ENCODE measurements at regions not wholly inside any gene's neighbourhood (a gene's known extent, or its start where the extent isn't known, plus 50 kb on each side); places are given as distances from the start of the nearest gene placed in this dataset.
"Not testable (repeated sequence)": the region's sequence is repeated elsewhere in the genome, so short reads cannot be mapped to it uniquely, and the experiment has no call there.

DNA sequence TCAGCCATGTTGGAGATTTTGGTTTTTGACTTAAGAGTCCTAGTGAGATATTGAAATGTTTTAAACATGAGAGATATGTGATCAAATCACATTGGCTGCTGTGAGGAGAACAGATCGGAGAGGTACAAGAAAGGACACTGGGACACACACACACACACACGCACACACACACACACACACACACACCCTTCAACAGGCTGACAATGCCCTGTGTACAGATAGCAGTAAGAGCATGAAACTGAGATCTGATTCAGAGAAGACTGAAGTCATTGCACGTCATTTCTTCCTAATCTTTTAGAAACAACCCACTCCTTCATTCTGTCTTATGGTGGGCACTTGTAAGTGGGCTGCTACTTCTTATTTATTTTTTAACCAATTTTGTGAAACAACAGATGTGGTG lies 200.5 kb upstream of the E2F8 start:
- no peak overlapping the region for H3K4me3 ChIP-seq (ENCODE audit: low read depth, low read length)

DNA sequence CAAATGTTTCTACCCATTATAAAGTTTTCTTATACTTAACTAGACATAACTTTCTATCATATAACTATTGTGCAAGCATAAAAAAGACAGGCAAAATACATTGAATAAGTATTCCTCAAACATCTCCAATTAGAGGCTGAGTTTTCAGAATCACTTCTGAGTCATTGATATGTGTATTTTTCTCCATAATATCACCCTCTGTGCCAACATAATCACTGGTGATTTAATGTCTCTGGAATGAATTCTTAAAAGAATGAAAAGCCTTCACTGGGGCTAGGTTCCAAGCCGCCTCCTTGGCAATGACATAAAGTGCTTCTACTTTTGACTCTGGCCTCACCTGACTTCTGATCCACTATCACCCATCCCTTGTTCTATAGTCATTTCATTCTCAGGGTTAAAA lies 197.0 kb upstream of the E2F8 start:
- no peak overlapping the region for H3K4me3 ChIP-seq (ENCODE audit: low read depth, low read length)

- H3K4me3 ChIP-seq (ENCODE audit: low read depth, low read length): no peak overlapping the region
These were observed 196.2 kb upstream of the E2F8 start for GRCh38 chr11:19436932-19437331.

DNA sequence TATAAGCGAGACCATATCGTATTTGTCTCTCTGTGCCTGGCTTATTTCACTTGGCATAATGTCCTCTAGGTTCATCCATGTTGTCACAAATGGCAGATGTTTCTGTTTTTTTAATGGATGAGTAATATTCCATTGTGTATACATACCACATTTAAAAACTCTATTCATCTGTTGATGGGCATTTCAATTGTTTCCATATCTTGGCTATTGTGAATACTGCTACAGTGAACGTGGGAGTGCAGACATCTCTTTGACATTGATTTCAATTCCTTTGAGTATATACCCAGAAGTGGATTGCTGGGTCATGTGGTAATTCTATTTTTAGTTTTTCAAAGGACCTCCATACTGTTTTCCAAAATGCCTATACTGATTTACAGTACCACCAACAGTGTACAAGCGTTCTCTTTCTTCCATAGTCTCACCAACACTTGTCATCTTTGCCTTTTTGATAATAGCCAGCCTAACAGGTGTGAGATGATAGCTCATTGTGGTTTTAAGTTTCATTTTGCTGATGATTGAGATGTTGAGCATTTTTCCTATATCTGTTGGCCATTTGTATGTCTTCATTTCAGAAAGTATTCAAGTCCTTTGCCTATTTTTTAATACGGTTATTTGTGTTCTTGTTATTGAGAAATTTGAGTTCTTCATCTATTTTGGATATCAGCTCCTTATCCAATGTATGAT lies 194.7 kb upstream of the E2F8 start:
- H3K4me3 ChIP-seq (ENCODE audit: low read depth, low read length): no peak overlapping the region

DNA sequence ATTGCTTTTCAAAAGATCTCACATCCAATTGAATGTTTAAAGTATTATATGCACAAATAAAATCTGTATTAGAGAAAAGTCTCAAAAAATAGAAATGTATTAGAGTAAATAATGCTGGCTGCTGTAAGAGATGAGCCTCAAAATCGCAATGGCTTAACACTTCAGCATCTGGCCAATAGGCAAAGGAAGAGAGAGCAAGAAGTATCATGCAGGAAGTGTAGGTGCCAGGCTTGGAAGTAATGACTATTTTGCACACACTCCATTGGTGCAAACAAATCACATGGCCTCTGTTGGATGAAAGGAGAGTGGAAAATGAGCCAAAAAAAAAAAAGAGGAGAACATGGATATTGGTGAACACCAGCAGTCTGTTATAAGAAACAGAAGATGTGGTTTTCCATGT lies 193.0 kb upstream of the E2F8 start:
- no peak overlapping the region for H3K4me3 ChIP-seq (ENCODE audit: low read depth, low read length)

DNA sequence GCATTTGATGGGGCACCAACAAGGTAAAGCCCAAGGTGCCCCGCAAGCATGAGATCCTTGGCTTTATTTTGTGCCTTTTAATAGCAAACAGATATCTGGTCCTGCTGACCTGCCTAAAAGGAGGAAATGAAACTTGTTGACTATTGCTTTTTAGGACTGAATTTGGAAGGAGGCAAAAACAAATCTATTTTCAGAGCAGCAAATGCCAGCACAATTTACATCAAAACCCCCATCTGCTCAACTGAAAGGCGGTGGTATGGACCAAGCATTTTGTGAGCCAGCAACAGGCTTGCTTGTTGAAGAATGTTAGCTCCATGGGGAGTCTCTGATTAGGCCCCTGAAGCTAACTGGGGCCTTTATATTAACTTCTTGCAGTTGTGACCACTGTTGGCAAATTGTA lies 192.6 kb upstream of the E2F8 start:
- no peak overlapping the region for H3K4me3 ChIP-seq (ENCODE audit: low read depth, low read length)

GRCh38 chr11:19432370-19433061 lies 191.8 kb upstream of the E2F8 start:
- no peak overlapping the region for H3K4me3 ChIP-seq (ENCODE audit: low read depth, low read length)

- no peak overlapping the region for H3K4me3 ChIP-seq (ENCODE audit: low read depth, low read length)
These were observed 190.1 kb upstream of the E2F8 start for GRCh38 chr11:19430754-19431398.

GRCh38 chr11:19430346-19430745 lies 189.6 kb upstream of the E2F8 start:
- H3K4me3 ChIP-seq (ENCODE audit: low read depth, low read length): no peak overlapping the region

DNA sequence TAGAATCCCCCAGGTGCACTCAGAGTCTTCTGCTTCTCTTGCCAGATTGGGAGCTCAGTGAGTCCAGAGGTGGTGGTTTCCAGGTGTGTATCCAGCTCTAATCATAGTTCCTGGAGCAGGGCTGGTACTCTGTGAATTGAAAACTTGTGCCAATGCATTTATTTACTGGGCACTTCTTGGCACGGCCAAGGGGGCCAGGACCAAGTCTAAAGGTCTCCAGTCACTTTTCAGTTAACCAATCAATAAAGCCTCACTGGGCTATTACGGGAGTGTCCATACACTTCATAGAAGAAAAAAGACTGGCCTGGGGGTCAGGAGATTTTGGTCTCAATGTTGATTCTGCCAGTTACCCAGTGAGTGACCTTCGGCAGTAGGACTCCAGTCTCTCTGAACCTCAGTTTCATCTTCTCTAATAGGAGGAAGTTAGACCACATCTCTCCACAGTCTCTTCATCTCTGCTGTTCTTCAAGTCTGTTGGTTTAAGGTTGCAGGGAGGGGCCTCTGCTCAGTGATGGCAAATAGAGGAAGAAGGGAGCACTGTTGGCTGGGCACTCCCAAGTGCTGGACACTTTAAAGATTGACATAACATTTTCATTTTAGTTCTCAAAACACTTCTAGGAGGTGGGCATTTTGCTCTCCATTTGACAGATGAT lies 188.5 kb upstream of the E2F8 start:
- H3K4me3 ChIP-seq (ENCODE audit: low read depth, low read length): no peak overlapping the region

GRCh38 chr11:19428206-19429002 lies 187.7 kb upstream of the E2F8 start:
- H3K4me3 ChIP-seq (ENCODE audit: low read depth, low read length): no peak overlapping the region

- H3K4me3 ChIP-seq (ENCODE audit: low read depth, low read length): no peak overlapping the region
These were observed 186.1 kb upstream of the E2F8 start for GRCh38 chr11:19426756-19427403.

DNA sequence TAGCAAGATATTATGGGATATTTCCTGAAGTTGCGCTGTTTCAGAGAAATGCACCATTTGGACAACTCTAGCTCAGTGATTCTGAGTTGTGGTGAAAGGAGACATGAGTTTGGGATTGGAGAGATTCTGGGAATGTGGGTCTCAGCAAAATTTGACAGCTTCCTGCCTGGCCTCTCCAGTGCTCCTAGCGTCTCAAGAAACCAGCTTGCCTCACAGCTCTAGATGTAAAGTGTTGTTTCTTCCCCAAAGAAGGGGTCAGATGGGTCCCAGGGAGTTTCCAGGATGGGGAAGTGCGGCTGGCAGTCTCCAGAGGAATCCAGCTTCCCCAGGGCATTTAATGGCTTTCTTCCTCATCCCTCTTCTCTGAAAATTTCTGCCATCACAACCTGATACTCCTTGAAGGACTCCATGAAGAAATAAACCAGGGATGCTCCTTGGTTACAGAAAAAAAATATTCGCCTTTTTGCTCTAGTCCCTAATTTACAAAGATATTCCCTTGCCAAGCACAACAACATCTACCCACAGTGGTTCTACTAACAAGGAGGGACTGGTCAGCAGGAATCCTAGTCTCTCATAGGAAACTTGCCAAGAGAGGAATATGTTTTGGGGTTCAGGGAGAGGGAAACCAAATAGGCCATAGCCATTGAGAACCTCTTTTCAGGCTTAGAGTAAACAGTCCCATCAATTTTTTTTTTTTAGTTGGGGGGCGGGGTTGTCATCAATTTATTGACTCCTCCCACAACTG lies 185.4 kb upstream of the E2F8 start:
- H3K4me3 ChIP-seq (ENCODE audit: low read depth, low read length): no peak overlapping the region

GRCh38 chr11:19422276-19422675 lies 181.5 kb upstream of the E2F8 start:
- H3K4me3 ChIP-seq (ENCODE audit: low read depth, low read length): no peak overlapping the region

GRCh38 chr11:19420868-19421533 lies 180.3 kb upstream of the E2F8 start:
- no peak overlapping the region for H3K4me3 ChIP-seq (ENCODE audit: low read depth, low read length)

GRCh38 chr11:19419808-19420207 lies 179.1 kb upstream of the E2F8 start:
- H3K4me3 ChIP-seq (ENCODE audit: low read depth, low read length): no peak overlapping the region

GRCh38 chr11:19419021-19419750 lies 178.4 kb upstream of the E2F8 start:
- no peak overlapping the region for H3K4me3 ChIP-seq (ENCODE audit: low read depth, low read length)

- H3K4me3 ChIP-seq (ENCODE audit: low read depth, low read length): no peak overlapping the region
These were observed 177.5 kb upstream of the E2F8 start for GRCh38 chr11:19418221-19418620.

DNA sequence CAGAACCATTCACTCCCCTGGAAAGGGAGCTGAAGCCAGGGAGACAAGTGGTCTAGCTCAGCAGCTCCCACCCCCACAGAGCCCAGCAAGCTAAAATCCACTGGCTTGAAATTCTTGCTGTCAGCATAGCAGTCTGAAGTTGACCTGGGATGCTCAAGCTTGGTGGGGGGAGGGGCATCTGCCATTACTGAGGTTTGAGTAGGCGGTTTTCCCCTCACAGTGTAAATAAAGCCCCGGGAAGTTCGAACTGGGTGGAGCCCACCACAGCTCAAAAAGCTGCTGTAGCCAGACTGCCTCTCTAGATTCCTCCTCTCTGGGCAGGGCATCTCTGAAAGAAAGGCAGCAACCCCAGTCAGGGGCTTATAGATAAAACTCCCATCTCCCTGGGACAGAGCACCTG lies 171.3 kb upstream of the E2F8 start:
- not testable (repeated sequence) for H3K4me3 ChIP-seq (ENCODE audit: low read depth, low read length)

Measured in iPS-11a (cell line).